ENCODE measurements at regions not wholly inside any gene's neighbourhood (a gene's known extent, or its start where the extent isn't known, plus 50 kb on each side); places are given as distances from the start of the nearest gene placed in this dataset.

GRCh38 chr2:226531061-226531810, 268.4 kb downstream of the IRS1 start:
- no peak for TF ChIP-seq CTCF (IDR thresholded peaks at IDR 0.05)
- no peak for TF ChIP-seq POLR2AphosphoS5 (IDR thresholded peaks at IDR 0.05; ENCODE audit: low read depth, low read length)

Measured in Panc1 (cell line).